ENCODE measurements at regions not wholly inside any gene's neighbourhood (a gene's known extent, or its start where the extent isn't known, plus 50 kb on each side); places are given as distances from the start of the nearest gene placed in this dataset.
"Not testable (repeated sequence)": the region's sequence is repeated elsewhere in the genome, so short reads cannot be mapped to it uniquely, and the experiment has no call there.

DNA sequence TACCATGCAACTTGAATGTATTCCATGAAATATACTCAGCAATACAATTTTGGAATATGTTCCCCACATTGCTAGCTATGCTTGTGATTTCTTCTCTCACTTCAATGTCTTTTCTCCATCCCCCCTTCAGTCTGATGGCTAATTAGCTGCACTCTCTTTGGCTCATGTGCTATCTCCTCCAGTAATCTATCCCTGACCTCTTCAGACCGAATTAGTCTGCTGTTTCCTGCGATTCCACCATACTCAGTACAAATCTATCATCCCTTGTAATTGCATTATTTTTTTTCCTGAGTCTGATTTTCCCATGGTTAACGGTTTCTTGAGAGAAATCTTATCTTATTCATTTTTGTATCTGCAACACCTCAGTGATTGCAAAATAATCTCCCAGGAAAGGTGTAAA is 360.7 kb upstream of the CDH10 start:
- DNase-seq: no peak

DNA sequence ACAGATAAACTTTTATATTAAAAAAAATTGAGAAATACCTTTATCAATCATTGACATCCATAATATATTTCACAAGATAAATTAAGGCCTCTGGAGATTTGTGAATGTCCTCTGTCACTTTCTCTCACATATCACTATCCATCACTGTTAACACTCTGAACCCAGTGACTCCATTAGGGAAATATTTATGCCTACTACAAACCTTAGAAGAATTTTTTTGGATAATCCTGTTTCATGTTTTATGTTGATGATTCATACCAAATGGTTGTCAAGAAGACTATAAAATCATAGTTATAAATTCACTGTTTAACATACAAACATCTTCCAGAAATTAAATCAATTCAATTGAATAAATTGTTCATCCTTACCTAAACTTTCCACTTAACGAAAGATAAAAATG is 357.6 kb upstream of the CDH10 start:
- DNase-seq: no peak

DNA sequence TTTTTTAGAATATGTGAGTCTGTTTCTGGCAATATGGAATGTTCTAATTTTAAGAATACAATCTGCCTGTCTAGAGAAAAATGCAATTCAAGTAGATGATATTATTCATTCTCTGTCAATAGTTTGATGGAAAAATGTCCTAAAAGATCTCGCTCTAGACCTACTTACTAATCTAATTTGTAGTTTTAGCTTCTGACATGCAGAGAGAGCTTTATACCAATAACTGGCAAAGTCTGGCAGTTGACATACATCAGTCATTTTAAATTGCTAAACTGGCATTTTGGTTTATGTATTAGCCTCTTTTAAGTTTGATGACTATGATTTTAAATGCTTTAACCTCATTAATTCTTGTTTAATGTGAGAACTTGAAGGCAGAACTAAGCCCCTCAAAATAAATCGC is 355.0 kb upstream of the CDH10 start:
- DNase-seq: no peak

DNA sequence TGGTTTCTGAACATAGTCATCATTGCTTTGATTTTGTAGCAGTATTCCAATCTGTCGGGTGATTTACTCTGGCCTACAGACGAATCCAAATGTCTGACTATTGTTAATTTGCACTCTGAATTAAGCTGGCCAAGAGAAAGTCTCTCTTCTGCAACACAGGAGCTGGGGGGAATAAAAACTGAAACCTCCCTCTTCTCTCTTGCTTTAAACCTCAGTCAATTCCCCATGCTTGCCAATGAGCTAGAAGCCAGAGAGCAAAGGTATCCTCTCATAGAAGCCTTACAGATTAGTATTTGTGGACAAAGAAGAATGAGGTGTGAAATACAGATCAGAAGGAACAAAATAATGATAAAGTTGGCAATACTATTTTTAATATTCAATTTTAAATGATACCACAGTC is 353.9 kb upstream of the CDH10 start:
- DNase-seq: no peak

DNA sequence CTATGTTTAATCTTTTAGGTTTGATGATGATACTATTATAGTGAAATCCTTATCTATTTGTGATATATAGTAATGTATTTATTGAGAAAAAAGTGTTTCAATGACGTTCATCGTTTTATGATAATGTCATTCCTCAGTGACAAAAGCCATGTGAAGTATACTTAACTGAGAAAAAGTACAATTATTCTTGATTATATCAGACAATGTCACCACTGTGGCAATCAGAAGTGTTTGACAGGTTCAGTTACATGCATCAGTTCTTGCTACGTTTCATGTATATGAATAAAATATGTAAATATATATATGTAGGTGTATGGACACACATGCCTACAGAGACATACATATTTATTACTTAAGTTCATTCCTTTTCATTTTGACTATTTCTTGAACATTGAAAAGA is 341.5 kb upstream of the CDH10 start:
- no peak for DNase-seq

DNA sequence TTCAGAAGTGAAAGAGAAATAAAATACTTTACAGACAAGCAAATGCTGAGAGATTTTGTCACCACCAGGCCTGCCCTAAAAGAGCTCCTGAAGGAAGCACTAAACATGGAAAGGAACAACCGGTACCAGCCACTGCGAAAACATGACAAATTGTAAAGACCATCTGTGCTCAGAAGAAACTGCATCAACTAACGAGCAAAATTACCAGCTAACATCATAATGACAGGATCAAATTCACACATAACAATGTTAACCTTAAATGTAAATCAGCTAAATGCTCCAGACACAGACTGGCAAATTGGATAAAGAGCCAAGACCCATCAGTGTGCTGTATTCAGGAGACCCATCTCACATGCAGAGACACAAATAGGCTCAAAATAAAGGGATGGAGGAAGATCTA is 333.8 kb upstream of the CDH10 start:
- not testable (repeated sequence) for DNase-seq

DNA sequence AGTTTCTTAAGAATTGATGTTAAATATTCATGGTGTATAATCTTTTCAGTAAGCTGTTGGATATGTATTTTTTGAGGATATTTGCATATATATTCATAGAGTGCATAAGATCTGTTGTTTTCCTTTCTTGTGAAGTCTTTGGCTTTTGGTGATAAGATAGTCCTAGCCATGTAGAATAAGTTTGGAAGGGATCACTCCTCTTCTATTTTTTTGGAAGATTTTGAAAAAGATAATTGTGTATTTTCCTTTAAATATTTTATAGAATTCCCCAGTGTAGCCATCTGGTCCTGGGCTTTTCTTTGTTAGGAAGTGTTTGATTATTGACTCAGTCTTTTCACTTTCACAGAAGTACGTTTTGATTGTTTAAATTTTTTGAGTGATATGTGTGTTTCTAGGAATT is 318.8 kb upstream of the CDH10 start:
- no peak for DNase-seq

DNA sequence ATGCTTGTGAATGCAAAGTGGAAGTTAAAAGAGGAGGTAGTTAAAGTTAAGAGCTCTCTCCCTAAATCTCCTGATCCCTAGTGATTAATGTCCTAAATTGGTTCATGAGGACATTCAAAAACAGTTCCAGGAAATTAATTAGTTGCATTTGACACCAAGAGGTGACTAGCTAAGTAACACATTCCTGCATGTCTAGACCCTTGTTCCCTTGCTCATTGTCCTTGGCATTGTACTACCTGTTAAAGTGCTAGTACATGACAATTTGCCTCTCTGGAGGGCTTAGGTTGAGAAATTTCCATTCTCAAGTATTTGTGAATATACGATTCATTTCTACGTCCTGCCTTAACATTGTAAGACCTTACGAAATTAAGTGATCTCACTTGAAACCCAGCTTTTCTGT is 278.6 kb upstream of the CDH10 start:
- DNase-seq: no peak

DNA sequence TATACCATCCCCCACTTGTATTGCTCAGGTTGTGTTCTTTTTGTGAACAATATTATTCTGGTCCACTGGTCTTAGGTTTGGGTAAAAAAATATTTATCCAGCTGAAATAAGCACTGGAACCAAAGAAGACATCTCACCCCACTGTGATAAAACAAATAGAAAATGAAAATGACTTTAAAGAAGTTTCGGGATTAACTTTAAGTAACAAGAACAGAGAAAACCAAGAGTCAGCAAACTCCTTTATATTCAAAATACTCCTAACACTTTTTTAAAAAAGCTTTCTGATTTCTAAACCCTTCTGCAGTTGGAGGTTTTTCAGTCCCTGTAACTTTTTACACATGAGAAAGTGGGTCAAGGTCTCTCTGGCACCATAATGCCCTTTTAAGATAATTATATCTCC is 273.9 kb upstream of the CDH10 start:
- DNase-seq: no peak

DNA sequence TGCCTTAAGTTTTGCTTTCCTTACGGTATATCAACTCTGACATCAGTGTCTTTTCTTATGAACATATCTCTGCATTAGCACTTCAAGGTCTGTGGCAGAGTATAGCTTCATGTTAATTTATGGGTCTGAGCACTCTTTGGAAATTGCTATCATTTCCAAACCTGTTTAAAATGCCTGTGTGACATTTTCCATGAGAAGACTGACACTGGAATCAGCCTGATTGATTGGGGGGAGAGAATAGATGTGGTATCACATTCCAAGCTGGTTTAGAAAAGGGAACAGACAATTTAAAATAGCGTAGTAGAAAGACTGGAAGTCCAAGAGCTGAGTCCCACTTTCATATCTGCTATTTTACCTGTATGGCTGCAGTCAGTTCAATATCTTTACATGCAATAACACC is 272.1 kb upstream of the CDH10 start:
- no peak for DNase-seq

DNA sequence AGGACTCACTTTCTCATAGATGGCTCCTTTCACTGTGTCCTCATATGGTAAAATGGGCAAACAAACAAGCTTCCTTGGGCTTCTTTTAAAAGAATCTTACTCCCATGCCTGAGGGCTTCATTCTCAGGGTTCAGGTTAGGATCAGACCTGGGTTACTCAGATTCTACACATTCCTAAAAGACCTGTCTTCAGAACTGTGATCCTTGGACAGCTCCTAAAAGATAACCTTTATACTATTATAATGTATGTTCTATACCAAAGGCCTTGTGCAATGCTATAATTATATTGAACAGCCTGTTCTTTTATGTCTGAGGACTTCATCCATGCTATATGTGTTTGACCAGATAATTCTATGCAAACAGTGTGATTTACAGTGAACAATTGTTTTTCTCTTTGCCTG is 264.4 kb upstream of the CDH10 start:
- DNase-seq: no peak

DNA sequence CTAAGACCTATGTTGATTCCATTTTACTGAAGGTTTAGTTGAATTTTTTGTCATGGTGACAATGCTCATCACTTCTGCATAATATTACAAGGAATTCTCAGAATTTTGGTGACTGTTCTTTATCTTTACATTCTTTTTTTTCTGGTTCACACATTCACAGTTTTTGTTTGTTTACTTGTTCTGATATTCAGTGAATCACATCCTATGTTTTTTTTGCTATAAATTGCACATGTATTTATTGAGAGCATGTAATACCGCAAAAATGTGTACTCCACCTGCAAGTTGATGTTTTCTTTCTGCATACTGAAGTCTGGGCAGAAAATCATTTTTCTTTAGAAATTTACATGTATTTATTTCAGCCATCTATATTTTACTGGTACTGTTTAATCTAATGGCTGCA is 261.9 kb upstream of the CDH10 start:
- no peak for DNase-seq

DNA sequence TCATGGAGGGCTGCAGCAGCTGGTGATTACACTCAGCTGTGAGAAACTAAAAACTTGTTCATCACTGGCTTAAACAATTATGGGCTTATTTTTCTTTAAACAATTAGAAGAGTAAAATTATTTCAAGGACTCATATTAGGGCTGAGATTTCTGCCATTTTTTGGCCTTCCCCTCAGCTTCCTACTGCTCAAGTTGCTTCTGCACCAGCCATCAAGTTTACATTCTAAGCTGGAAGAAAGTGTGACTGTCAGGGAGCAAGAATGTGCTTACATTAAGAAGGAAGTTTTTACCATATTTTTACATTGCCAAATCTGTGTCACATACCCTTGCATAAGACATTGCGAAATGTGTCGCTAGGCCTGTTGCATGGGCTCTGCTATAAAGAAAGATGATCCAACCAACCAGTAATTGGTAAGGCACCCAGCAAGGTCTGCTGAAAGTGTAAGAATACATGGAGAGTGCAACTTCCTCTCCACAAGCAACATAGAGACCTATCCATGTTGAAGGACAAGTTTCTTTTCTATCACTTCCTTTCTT is 260.3 kb upstream of the CDH10 start:
- DNase-seq: no peak

DNA sequence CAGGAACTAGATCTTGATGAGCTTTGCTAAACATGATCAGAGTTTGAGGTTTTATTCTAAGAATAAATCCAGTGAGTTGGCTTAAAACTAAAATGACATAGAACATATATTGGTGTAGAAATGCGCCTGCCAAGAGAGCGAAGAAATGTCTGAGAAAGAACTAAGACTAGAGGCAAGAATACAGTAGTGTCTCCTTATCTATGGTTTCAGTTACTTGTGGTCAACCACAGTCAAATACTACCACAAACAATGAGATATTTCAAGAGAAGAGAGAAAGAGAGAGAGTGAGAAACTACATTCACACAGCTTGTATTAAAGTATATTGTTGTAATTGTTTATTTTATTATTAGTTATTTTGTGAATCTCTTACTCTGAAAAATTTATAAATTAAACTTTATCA is 254.4 kb upstream of the CDH10 start:
- no peak for DNase-seq

DNA sequence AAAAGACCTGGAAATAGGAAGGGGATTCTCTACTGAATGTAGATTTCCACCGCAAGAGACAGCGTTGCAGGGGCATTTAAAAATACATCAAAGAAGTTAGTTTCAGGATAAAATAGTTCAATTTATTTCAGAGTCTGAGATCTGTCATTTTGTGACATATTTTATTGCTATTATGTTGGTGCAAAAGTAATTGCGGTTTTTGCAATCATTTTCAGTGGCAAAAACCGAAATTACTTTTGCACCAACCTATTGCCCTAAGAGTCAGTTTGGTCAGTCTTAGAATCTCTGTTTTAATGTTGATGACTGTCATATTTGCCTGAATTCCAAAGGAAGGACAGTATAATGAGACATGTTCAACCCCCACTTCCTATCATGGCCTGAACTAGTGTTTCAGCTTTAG is 219.5 kb upstream of the CDH10 start:
- DNase-seq: no peak

DNA sequence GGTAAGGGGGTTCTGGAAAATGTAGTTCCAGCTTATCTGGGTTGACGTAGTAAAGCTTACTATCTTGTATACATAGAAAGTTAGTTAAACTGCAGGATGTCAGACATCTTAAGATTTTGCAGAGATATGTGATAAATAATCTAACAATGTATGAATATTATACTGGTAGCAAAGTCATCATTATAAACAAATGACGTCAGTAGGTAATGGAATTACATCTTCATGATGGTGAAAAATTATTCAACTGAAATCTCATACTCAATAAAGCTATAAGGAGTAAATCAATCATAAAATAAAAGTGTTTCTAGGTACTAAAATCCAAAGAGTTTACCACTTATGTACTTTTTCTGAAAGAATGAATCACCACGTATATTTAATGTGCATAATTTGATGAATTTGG is 217.3 kb upstream of the CDH10 start:
- no peak for DNase-seq

DNA sequence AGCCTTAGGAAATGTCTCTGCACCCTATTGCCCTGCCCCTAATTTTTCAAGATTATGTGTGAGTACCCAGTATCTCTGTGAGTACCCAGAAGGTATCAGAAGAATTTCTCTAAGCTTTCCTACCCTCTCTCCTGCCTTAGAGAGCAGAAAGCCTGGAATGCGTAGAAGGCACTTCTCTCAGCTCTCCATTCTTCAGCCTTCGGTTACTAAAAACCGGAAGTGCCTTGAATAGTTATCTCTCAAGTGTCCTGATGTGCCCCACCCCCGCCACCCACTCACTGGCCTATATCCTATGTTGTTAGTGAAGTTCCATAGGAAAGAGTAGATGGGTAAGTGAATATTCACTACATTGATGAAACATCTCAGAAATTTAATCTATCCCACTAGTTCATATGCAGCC is 210.7 kb upstream of the CDH10 start:
- no peak for DNase-seq

DNA sequence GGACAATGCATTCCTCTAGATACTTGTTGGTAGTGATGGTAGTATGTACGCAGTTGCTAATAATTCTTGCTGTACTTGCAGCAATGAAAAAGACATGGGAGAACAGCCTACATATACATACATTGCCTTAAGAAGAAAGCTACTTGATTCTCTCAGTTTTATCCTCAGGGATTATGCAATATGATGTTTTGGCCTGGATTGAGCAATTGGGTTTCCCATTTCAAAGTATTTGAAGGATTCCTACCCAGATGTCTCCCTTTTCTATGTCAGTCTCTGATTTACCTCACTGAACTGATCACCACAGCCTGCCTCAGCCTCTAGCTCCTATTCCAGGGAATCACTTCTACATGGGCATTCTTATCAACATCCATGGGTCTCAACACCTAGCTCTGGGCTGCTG is 210.1 kb upstream of the CDH10 start:
- DNase-seq: no peak

DNA sequence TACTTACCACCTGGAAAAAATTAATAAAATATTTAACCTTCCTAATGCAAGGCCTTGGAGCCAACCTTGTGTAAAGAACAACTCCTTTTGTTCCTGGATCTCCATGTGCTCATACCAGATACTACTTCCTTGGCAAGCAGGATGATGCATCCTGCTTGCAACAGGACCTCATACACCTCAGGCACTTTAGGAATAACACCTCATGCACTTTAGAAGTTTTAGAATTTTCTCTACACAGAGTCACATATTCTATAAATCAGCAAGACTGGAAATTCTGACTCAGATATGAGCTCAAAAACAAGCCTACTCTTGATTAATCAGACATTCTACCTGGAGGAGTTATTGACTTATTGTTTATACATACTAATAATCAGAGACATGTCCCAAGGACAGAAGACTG is 209.6 kb upstream of the CDH10 start:
- no peak for DNase-seq

DNA sequence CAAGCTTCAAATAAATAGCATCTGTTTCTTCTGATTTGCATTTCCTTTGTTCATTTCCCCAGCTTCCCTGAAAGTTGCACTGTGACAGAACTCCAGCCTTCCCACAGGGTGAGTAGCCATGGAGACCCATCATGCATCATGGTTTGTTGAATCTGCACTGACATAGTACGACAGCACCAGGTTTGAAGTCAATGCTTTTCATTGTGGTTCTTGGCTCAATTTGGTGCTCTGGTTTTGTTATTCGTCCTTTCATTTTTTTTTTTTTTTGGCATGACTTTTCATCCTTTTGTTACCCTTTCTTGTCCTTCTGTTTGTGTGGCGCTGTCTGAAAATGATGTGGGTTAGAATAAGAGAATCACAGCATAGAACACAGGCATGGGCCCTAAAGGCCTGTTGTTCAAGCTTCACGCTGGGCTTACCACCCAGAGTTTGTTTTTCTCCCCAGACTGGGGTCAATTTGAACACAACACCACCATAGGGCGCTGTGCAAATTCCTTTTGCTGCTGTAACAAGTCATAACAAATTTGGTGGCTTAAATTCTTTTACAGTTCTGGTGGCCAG is 206.2 kb upstream of the CDH10 start:
- no peak for DNase-seq

DNA sequence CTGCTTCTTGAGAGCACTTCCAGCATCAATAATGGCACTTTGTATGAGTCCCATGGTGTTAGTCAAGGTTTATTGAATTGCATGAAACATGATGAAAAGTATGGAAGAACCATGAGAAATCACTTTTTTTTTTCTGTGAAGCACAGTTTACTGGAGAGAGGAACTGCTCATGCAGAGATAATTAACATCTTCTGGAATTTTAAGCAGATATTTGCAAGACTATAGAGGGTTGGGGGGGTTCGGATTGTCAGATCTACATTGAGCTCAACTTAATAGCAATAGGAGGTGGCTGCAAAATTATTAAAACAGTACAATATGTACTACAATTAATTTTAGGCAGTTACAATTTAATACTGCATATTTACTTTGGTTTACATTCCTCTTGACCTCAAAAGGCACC is 204.4 kb upstream of the CDH10 start:
- no peak for DNase-seq

DNA sequence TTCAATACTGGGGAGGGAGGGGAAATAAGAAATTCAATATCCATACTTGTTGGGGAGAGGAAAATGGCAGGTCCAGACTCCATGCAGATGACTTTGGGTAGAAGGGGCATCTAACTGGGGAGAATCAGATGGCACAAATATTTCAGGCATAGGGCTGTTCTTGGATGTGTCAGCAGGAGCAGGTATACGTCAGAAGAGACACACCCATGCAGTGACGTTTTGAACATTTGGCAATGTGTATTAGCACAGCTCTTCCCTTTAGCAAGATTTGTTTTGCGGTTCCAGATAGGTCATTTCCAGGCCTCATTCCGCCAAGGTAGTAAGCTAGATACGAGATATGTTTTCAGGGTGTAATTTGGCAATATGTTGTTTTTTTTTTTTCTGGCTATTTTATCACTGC is 187.2 kb upstream of the CDH10 start:
- no peak for DNase-seq

DNA sequence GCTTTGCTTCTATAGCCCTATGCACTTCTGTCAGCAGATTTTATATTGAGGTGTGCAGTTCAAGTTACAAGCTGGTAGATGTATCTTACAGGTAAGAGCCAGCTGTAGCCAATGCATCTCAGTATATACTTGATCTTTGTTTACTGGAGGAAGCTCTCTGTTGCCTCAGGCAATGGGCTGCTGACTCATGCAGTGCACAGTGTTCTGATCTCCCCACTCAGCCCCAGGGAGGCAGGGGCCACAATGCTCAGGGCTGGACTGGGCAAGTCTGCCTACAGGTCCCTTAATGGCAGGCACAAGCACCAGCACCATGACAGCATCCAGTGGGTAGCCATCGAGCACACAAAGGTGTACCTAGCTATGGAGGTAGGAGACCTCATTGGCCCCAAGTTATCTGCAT is 178.8 kb upstream of the CDH10 start:
- DNase-seq: no peak

DNA sequence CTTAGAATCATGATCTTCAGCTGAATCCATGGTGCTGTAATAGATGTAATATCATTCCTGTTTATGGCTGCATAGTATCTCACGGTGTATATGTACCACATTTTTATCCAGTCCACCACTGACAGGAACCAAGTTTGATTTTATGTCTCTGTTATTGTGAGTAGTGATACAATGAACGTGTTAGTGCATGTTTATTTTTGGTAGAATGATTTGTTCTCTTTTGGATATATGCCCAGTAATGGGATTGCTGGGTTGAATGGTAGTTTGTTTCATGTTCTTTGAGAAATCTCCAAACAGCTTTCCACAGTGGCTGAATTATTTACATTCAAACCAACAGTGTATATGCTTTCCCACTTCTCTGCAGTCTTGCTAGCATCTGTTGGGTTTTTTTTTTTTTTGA is 175.1 kb upstream of the CDH10 start:
- DNase-seq: no peak

DNA sequence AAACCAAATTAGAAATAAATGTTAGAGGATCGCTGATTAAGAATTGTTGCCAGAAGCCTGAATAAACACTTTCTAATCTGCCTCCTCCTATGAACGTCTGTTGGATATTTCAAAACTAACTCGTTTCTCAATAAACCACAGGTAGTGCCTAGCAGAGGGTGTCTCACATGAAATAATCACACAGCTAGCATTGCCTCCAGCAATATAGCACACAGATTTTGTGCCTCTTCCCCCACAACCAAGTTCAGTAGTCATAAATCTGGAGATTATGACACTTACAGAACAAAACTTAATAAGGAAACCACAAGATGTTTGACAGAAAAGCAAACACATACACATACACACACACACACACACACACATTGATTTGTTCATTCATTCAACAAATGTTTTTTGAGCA is 173.2 kb upstream of the CDH10 start:
- no peak for DNase-seq

DNA sequence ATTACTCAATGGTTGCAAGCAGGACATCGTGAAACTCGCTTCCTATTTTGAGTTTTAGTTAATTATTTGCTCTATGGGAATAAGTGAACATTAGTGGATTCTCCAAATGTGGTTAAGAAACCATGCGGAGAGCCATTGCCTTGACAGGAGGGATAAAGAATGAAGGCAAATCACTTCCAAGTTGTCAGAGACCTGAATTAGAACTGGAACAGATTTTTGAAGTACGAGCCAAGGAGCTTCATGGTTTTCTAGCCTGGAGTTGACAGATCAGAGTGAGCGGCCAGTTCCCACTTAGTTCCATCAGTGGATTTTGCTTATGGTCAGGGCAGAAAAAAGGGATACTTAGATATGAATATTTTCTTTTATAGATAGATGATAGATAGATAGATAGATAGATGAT is 171.4 kb upstream of the CDH10 start:
- no peak for DNase-seq
